ENCODE measurements at regions not wholly inside any gene's neighbourhood (a gene's known extent, or its start where the extent isn't known, plus 50 kb on each side); places are given as distances from the start of the nearest gene placed in this dataset.

GRCh38 chr13:73865027-73865426 lies 269.2 kb downstream of the KLF12 start:
- Histone ChIP-seq H3K4me1 (no peaks in the 10 kb centered on the region), H3K9me3 (no peaks in the 10 kb centered on the region), H3K36me3 (no peaks in the 10 kb centered on the region), H3K27ac (no peak overlapping the region), H3K4me3 (no peak overlapping the region), H3K27me3 (no peaks in the 10 kb centered on the region)
- DNase-seq (ENCODE audit: low spot score): no peak
- TF ChIP-seq, protein P1, sequence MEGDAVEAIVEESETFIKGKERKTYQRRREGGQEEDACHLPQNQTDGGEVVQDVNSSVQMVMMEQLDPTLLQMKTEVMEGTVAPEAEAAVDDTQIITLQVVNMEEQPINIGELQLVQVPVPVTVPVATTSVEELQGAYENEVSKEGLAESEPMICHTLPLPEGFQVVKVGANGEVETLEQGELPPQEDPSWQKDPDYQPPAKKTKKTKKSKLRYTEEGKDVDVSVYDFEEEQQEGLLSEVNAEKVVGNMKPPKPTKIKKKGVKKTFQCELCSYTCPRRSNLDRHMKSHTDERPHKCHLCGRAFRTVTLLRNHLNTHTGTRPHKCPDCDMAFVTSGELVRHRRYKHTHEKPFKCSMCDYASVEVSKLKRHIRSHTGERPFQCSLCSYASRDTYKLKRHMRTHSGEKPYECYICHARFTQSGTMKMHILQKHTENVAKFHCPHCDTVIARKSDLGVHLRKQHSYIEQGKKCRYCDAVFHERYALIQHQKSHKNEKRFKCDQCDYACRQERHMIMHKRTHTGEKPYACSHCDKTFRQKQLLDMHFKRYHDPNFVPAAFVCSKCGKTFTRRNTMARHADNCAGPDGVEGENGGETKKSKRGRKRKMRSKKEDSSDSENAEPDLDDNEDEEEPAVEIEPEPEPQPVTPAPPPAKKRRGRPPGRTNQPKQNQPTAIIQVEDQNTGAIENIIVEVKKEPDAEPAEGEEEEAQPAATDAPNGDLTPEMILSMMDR (IDR thresholded peaks at IDR 0.05): no peak

GRCh38 chr13:73861136-73861535 lies 273.1 kb downstream of the KLF12 start:
- Histone ChIP-seq H3K36me3 (no peaks in the 10 kb centered on the region), H3K27me3 (no peaks in the 10 kb centered on the region), H3K9me3 (no peaks in the 10 kb centered on the region), H3K4me3 (no peak overlapping the region), H3K27ac (no peak overlapping the region), H3K4me1 (no peaks in the 10 kb centered on the region)
- TF ChIP-seq, protein P1 (IDR thresholded peaks at IDR 0.05): no peak
- DNase-seq (ENCODE audit: low spot score): no peak

DNA sequence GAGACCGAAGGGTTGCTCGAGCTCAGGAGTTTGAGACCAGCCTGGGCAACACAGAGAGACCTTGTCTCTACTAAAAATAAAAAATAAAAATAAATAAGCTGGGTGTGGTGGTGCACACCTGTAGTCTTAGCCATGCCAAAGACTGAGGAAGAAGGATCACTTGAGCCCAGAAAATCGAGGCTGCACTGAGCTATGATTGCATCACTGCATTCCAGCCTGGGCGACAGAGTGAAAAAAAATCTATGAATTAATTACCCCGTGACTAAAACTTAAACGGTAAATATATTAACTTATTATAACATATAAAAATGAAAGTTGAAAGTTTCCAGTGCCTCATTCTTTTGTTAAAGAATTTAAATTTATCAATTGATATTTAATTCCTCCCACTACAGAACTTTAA lies 273.7 kb downstream of the KLF12 start:
- Histone ChIP-seq H3K36me3 (no peaks in the 10 kb centered on the region), H3K27ac (no peak overlapping the region), H3K4me3 (no peak overlapping the region), H3K27me3 (no peaks in the 10 kb centered on the region), H3K9me3 (no peaks in the 10 kb centered on the region), H3K4me1 (no peaks in the 10 kb centered on the region)
- TF ChIP-seq, protein P1 (IDR thresholded peaks at IDR 0.05): no peak
- DNase-seq (ENCODE audit: low spot score): no peak

- DNase-seq (ENCODE audit: low spot score): no peak
- TF ChIP-seq, protein P1 (IDR thresholded peaks at IDR 0.05): no peak
- Histone ChIP-seq H3K36me3 (no peaks in the 10 kb centered on the region), H3K4me3 (no peak overlapping the region), H3K27me3 (no peaks in the 10 kb centered on the region), H3K4me1 (no peaks in the 10 kb centered on the region), H3K9me3 (no peaks in the 10 kb centered on the region), H3K27ac (no peak overlapping the region)
Observed at GRCh38 chr13:73859841-73860240, 274.4 kb downstream of the KLF12 start.

GRCh38 chr13:73857106-73857505 lies 277.1 kb downstream of the KLF12 start:
- TF ChIP-seq, protein P1 (IDR thresholded peaks at IDR 0.05): no peak
- Histone ChIP-seq H3K36me3 (no peaks in the 10 kb centered on the region), H3K9me3 (no peaks in the 10 kb centered on the region), H3K27ac (no peak overlapping the region), H3K4me3 (no peak overlapping the region), H3K4me1 (no peaks in the 10 kb centered on the region), H3K27me3 (no peaks in the 10 kb centered on the region)
- no peak for DNase-seq (ENCODE audit: low spot score)

GRCh38 chr13:73851104-73851503 lies 283.1 kb downstream of the KLF12 start:
- Histone ChIP-seq H3K4me1 (no peaks in the 10 kb centered on the region), H3K27me3 (no peaks in the 10 kb centered on the region), H3K9me3 (no peaks in the 10 kb centered on the region), H3K36me3 (no peaks in the 10 kb centered on the region), H3K27ac (no peak overlapping the region), H3K4me3 (no peak overlapping the region)
- DNase-seq (ENCODE audit: low spot score): no peak
- TF ChIP-seq, protein P1 (IDR thresholded peaks at IDR 0.05): no peak

All from right atrium auricular region (tissue), 2 donors.